ENCODE measurements at regions not wholly inside any gene's neighbourhood (a gene's known extent, or its start where the extent isn't known, plus 50 kb on each side); places are given as distances from the start of the nearest gene placed in this dataset.
A peak's percentile ranks its signal among the peaks of the same experiment; 100 is the strongest.

DNA sequence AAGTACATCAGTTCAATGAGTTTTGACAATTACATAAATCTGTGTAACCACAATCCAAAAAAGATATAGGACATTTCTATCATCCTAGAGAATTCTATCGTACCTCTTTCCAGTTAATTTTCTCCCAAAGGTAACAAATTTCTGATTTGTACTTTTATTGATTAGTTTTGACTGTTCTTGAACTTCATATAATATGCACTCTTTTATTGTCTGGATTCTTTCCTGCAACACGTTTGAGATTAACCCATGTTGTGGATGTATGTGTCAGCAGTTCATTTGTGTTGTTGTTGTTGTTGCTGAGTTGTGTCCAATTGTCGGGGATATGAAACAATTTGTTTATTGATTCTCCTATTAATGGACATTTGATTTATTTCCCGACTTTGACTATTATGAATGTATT lies 145.9 kb upstream of the WDR11 start:
- no peak for DNase-seq

DNA sequence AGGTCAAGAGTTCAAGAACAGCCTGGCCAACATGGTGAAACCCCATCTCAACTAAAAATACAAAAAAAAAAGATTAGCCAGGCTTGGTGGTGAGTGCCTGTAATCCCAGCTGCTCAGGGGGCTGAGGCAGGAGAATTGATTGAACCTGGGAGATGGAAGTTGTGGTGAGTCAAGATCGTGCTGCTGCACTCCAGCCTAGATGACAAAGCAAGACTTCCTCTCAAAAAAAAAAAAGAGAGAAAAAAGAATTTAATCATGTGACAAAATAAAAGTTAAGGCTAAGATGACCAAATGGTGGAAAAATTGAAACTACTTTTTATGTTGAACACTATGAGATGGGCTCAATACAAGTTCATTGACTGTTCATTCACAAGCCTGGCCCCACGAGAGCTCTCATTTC lies 141.1 kb upstream of the WDR11 start:
- no peak for DNase-seq

DNA sequence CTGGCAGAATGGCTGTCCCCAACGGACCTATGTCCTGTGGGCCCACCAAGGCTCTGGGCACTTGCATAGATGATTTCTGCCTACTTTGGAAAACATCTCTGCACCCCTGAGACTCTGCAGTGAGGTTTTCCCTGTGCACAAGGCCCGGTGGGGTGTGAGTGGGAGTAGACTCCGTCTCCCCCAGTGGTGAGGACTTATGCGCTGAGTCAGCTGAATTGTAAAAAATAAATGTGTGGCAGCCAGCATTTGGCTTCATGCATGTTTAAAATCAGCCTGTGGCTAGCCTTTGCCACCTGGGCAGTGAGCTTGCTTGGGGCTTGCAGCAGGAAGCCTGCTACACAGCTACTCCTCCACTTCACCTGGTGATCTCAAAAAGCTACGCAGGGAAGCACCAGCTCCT lies 139.3 kb upstream of the WDR11 start:
- DNase-seq: no peak

DNA sequence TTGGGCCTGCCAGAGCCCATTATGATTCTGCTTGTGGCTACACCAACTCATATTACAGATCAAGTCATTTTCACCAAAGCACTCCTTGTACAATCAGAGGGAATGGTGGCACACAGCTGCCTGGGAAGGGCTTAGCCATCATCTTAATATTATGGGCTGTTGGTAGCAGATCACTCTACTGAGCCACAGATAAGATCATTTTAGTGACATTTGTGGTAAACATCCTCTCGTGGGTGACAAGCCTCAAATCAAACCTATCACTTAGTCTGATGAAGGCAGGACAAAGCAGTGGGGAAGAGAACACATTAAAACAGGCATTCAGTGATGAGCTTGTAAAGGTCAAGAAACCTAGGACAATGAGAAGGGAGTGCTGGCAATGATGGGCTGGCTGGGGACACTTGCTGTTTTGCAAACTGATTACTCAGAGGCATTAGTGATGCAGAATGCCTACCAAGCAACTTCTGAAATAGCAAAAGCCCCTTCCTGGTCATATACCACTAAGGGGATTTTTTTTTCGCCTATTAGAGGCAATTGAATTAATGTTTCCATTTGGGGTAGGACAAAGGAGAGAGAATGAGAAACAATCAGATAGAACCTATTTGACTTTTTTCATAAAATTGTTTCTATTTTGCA lies 137.5 kb upstream of the WDR11 start:
- DNase-seq: no peak

DNA sequence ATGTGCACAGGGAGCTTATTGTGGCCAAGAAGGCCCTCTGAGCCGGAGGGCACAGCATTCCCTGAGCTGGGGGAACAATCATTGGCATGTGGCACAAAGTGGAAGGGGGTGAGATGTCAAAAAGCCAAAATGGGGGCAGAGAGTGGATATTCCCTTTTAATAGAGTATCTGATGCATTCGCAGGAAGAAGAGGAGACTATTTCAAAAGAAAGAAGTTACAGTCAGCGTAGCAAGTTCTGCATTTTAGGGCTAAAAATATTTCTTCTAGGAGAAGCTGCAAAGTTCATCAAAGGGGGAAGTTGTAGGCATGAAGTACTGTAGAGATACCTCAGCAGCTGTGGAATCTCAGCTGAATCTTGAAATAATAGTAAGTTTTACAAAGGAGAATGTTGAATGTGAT lies 136.0 kb upstream of the WDR11 start:
- no peak for DNase-seq

DNA sequence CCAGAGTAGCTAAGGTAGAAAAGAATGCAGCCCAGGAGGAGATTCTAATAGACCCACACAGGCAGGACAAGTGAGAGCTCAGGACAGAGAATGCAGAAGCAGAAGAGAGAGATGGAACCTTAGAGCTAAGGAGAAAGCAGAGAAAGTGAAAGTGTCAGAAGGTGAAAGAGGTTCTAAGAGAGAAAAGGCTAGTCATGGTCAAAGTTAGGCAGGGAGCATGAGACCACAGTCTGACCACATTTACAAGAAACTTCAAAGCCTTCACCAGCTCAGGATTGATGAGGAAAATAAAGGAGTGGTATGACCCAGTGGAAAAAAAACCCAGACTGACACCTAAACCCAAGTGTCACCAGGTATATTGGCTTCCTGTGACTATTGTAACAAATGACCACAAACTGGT lies 131.8 kb upstream of the WDR11 start:
- DNase-seq: no peak

DNA sequence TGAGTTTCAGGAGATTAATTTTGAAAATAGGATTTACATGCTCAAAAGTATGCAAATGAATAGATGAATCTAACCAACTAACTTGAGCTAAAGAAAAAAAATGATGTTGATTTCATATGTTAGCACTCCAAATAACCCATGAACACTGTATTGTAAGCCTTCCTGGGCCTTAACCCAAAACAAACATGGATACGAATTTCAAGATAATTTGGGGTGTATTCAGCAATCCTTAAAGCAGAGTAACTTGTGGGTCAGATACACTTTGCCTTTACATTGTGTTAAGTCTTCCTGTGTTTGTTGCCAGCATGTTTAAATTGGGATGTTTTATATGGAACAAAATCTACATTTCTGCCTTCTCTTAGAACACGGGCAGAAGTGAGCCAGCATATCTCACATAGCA lies 124.2 kb upstream of the WDR11 start:
- DNase-seq: no peak

DNA sequence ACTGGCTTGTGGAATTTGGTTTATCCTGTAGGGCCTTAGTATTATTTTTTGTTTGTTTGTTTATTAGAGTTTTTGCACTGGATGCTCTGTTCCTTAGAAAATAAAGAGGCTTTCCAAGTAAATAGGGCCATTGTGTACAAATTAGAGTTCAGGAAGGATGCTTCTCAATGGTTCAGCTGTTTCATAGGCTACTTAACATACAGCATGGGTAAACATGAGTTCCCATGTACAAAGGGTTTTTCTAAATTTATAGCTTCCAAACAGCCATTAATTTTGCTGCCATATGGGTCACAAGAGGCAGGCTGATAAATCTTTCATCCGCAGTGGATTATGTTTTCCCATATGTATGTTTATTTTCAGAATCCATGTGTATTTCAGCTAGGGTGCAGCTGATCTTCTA lies 121.6 kb upstream of the WDR11 start:
- DNase-seq: no peak

DNA sequence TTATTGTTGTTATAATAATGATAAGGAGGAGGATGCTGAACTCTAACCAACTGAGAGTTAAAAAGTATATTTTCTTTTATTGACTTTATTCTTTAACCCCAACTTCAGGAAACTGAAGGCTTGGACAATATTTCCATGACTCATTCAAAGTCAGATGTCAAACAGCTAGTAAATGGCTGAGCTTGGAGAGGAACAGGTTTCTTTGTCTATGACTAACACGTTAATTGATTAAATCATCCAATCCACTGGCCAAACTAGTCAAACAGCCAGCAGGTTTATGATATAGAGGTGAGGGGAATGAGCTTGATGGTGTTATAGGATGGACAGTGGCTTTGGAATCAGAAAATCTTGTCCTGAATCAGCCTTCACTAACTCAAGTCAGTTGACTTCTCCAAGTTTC lies 119.1 kb upstream of the WDR11 start:
- no peak for DNase-seq

DNA sequence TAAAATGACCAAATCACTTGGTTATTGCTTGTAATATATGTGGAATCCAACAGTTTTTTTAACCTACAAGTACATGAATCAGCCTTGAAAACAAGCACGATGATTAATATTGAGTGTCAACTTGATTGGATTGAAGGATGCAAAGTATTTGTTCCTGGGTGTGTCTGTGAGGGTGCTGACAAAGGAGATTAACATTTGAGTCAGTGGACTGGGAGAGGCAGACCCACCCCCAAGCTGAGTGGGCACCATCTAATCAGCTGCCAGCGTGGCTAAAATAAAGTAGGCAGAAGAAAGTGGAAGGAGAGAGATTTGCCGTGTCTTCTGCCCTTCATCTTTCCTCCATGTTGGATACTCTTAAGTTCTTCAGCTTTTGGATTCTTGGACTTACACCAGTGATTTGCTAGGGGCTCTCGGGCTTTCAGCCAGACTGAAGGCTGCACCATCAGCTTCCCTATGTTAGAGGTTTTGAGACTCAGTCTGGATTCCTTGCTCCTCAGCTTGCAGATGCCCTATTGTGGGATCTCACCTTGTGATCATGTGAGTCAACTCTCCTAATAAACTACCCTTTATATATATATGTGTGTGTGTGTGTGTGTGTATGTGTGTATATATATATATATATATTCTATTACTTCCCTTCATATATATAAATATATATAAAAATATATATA lies 118.4 kb upstream of the WDR11 start:
- no peak for DNase-seq

DNA sequence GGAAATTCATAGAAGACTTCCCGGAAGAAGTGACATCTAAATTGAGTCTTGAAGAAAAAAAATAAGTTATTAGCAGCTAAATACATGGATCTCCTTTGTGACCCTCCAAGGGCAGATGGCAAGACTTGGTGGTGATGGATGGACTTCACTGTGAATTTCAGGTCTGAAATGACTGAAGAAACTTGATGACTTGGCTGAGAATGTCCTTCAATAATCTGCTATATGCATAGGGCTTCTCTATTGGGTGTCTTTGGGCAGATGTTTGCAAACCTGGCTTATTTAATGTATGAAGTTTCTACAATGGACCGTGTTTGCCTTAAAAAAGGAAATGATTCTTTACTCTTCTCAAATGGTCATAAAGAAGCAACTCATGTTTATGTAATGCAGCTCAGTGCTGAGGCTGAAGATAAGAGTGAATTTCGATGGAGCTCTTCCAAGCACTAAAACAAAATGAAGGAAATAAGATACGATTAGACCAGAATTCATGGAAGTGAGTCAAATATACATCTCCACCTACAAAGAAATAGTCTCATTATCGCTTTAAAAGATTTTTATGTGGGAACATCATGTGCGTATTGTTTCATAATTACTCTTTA lies 116.6 kb upstream of the WDR11 start:
- DNase-seq: no peak

DNA sequence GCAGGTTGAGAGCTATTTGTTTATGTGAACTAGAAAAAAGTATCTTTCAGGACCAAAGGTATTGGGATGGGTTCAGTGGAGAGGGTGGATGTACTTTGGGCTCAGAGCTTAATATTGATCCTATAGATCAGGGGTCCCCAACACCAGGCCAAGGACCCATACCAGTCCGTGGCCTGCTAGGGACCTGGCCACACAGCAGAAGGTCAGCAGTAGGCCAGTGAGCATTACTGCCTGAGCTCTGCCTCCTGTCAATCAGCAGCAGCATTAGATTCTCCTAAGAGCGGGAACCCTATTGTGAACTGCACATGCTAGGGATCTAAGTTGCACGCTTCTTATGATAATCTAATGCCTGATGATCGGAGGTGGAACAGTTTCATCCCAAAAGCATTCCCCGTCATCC lies 115.8 kb upstream of the WDR11 start:
- DNase-seq: no peak

DNA sequence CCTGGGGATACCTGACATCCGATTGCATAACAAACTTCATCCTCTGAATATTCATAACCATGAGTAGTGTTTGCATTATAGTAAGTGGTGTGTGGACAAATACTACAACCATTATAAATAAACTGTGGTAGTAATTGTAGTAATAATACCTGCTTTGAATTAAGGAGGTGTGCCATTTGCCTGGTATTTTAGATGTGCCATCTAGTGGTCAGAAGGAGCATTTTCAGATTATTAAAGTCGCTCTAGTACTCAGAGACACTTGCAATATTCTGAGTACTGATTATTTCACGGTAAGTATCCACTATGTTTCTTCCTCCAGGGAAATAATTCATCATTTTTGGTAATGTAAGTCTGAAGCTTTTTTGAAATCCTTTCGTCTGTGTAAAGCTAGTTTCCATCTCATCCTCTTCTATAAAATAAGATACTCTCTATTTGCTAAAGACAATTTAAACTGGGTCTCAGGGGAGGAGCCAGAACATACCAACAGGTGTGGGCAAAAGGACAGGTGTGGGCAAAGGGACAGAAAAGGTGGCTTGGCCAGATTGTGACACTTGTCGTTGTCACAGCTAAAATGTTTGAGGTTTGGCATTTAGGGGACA lies 115.3 kb upstream of the WDR11 start:
- peak; percentile 12 for DNase-seq

DNA sequence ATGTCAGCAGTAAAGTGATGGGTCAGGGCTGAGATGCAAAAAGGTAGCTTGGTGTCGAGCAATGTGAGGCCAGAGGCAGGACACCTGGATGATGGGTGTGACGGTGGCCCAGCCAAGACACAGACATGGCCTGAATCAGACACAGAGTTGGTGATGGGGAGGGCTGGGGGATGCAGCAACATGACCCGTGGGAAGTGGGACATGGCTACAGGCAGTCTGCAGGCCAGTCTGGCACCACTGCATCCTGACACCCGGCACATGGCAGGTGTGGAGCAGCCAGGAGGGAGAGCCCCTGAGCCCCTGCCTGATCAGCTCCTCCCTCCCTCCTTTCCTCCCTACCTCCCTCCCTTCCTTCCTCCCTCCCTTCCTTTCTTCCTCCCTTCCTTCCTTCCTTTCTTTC lies 114.8 kb upstream of the WDR11 start:
- DNase-seq: no peak

DNA sequence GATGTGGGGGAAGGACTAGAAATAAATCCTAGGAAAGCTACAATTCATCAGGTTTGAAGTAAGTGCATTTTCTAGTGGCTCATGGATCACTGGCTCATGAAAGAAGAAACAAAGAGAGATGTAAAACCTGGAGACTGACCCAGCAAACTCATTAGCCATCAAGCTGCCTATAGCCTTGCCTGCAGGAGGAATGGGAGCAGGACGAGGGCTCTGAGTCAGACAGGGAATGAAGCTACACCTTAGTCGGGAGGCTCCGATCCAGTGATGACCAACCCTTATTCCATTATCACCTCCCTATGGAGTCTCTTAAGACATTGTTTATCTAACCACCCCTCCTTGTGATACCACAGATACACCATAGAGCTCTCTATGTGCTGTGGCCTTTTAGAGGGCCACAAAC lies 112.5 kb upstream of the WDR11 start:
- DNase-seq: no peak

DNA sequence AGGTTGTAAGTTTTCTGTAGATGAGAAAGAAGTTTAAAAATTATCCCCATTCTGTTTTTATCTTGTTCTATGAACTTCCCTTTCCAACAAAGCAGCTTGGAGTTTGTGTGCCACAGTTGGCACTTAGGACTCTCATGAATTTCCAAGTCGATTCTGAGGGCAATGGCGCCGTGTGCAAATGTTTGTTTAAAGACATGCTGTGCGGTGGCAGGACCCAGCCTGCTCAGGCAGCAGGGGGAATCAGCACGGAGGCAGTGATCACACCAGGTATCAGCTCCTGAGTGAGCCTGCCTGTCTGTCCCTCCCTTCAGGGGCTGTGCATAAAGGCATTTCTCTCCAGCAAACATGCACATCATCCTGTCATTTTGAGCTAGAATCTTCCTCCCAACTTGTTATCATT lies 109.8 kb upstream of the WDR11 start:
- DNase-seq: no peak

DNA sequence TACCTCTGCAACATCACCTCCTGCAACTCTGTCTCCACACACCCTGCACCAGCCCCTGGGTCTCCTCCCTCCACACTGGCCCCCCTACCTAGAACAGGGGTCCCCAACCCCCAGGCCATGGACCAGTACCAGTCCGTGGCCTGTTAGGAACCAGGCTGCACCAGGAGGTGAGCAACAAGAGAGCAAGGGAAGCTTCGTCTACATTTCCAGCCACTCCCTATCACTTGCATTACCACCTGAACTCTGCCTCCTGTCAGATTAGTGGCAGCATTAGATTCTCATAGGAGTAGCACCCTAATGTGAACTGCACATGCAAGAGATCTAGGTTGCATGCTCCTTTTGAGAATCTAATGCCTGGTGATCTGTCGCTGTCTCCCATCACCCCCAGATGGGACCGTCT lies 108.8 kb upstream of the WDR11 start:
- DNase-seq: no peak

DNA sequence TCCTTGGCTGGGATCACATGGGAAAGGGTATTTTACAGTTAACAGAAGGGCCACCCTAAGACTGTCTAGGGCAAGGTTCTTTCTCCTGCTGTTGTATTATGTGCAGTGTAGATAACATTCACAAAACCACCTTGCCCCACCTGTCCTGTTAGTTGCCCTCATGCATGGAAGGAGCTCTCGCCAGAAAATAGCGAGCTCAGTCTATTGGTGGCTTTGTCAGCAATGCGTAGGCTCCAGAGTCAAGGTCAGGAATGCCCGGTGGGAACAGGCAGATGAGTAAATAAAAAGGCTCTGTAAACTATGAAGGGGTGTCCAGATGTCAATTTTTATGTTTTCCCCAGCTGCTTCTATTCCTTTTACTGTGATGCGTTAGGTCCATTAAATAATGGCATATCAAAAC lies 107.1 kb upstream of the WDR11 start:
- no peak for DNase-seq

DNA sequence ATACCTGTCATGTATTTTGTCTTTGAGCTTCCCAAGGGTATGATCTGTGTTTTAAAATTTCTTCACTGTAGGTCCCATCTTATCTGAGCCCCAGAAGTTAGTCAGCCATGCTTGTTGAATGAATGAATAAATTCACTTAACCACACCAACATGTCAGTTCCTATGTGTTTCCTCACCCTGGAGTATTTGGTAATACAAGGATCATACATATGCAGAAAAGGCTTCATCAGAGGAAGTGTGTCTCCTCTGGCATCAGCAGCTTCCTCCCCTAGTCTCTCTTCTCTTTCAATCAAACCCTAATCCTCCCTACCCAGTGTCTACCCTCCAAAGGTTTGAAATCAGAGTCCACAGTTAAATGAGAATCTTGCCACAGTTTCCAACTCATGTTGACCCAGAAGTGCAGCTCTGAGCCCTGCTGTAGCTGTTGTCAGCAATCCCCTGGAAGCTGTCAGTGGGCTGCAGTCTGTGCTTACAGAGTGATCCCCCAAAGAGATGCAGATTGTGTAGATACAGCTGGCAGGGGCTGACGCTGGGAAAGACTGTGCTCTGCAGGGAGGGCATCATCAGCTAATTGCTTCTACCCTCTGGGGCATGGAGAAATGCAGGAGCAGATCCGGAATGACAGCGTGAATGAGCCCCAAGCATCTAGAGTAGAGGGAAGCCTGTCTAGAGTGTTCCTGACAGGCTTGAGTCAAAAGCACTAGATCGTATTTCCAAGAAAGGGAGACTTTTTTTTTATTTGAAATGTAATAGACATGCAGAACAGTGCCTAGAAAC lies 105.0 kb upstream of the WDR11 start:
- DNase-seq: no peak

DNA sequence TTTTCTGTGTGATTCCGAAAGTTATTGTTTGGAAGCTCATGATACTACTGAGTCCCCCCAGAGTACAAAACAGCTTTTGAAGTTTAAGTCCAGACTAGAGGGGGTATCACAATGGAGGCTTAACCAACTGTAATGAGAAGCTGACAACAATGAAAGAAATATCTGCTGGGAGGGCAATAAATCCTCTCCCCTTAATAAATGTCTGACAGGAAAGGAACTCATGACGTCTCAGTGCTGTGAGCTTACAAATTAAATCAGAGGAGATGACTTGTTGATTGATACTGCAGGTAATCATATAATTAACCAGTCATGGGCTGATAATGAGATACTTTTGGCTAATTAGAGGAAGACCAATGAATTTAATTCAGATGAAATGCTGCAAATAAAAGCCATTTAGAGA lies 102.6 kb upstream of the WDR11 start:
- no peak for DNase-seq

DNA sequence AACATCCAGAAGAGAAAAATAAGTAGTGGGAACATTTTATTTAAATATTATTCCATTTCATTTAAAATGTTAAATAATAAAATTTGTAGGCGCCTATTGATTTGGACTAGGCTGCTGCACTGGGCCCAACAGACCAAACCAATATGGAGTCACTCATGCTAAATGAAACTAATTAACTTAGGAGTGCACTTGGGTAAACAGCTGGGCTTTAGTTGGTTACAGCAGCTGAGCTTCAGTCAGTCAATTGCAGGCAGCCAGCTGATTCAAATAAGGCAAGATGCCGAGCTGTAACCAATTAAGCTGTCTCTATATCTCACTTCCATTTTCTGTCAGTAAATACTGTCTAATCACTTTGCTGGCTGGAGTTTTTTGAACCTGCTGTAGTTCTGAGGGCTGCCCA lies 102.1 kb upstream of the WDR11 start:
- no peak for DNase-seq

DNA sequence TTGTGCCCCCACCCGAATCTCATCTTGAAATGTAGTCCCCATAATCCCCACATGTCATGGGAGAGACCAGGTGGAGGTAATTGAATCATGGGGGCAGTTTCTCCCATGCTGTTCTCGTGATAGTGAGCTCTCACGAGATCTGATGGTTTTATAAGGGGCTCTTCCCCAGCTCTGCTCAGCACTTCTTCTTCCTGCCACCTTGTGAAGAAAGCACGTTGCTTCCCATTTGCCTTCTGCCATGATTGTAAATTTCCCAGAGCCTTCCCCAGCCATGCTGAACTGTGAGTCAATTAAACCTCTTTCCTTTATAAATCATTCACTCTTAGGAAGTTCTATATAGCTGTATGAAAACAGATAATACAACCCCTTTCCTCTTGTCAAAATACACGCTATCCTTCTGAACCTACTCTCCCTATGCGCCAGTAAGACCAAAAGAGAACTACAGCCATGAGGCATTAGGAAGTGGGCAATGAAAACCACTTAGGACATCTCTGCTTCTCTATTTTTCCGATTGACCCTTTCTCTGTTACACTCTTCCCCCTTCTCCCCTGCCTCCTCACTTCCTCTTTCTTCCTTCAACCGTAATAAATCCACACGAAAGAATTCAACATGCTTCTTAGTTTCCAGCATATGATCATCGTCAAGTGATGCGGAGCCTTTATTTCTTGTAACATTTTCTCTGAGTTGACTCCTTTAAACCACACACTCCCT lies 101.2 kb upstream of the WDR11 start:
- DNase-seq: no peak

DNA sequence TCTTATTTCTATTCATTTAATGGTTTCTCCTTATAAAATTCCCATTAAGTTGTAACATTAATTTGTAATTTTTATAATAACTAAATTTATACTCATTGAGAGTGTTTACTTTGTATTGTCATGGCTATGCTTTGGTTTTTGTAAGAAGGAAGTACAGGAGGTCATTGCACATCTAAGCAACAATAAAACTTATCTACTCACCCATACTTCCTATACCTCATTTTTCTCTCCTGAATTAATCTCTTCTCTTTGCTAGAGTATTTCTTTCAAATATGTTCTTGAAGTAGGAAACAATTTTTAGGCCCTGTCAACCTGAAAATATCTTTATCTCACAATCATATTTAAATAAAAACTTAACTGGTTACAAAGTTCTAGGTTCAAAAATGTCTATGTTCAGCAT lies 95.4 kb upstream of the WDR11 start:
- no peak for DNase-seq
